ENCODE measurements at regions not wholly inside any gene's neighbourhood (a gene's known extent, or its start where the extent isn't known, plus 50 kb on each side); places are given as distances from the start of the nearest gene placed in this dataset.

DNA sequence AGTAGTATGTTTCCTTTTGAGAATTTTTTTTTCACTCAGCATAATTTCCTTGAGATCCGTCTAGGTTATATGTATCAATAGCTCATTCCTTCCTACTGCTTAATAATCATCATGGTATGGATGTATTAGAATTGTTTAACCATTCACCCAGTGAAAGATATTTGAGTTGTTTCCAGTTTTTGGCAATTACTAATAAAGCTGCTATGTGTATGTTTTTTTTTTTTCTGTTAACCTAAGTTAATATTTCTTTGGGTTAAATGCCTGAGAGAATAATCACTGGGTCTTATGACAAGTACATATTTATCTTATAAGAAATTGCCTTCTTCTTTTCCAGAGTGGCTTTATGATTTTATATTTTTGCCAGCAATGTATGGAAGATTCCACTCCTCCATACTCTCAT lies 96.4 kb upstream of the ST6GAL2 start:
- Histone ChIP-seq H3K4ac (ENCODE audit: low read depth, low read length) (no peak overlapping the region), H3K56ac (ENCODE audit: insufficient read length, low read depth, low read length) (no peak overlapping the region), H3K9me3 (ENCODE audit: control insufficient read depth, low read depth, low read length) (no peaks in the 10 kb centered on the region), H3K18ac (ENCODE audit: insufficient read length, low read depth, low read length) (no peak overlapping the region), H3K4me2 (ENCODE audit: insufficient read depth, insufficient read length, low read length) (no peak overlapping the region), H2BK20ac (ENCODE audit: low read depth, low read length, poor library complexity, severe bottlenecking) (no peak overlapping the region), H3K9ac (ENCODE audit: extremely low read depth, insufficient read length, low read length) (no peak overlapping the region), H2AFZ (ENCODE audit: low read length) (no peak overlapping the region), H3K23me2 (ENCODE audit: insufficient read length, low read depth, low read length, poor library complexity, severe bottlenecking) (no peaks in the 10 kb centered on the region), H4K8ac (replicated peaks; ENCODE audit: insufficient read length, low read depth, low read length) (no peak overlapping the region), H4K20me1 (ENCODE audit: control insufficient read depth, insufficient read depth, insufficient read length) (no peaks in the 10 kb centered on the region), H3K27ac (ENCODE audit: insufficient read length, low read depth, low read length) (no peak overlapping the region), H4K91ac (ENCODE audit: insufficient read length, low read depth, low read length) (no peak overlapping the region), H3K23ac (ENCODE audit: insufficient read length, low read depth, low read length) (no peak overlapping the region), H3K4me1 (ENCODE audit: insufficient read depth, low read length) (no peaks in the 10 kb centered on the region), H2BK5ac (ENCODE audit: insufficient read length, low read length) (no peak overlapping the region), H4K5ac (ENCODE audit: insufficient read length, low read depth, low read length) (no peak overlapping the region), H3K79me2 (ENCODE audit: insufficient read depth, low read length) (no peaks in the 10 kb centered on the region), H2BK120ac (ENCODE audit: low read depth, low read length, poor library complexity, severe bottlenecking) (no peak overlapping the region), H3K79me1 (ENCODE audit: insufficient read depth, low read depth, low read length, poor library complexity, severe bottlenecking) (no peaks in the 10 kb centered on the region), H3K27me3 (ENCODE audit: insufficient read depth, low read length) (no peaks in the 10 kb centered on the region), H2AK5ac (ENCODE audit: insufficient read length, low read length) (no peak overlapping the region), H2BK12ac (ENCODE audit: insufficient read length, low read depth, low read length) (no peak overlapping the region), H3K14ac (ENCODE audit: insufficient read depth, low read length) (no peak overlapping the region), H3T11ph (ENCODE audit: low read length) (no peak overlapping the region), H2BK15ac (ENCODE audit: low read depth, low read length) (no peak overlapping the region)
- Mint-ChIP-seq H3K4me3 (no peak overlapping the region), H3K36me3 (ENCODE audit: insufficient read depth in 1 of 3, low read depth in 3 of 3) (no peaks in the 10 kb centered on the region), H3K9me3 (no peaks in the 10 kb centered on the region), H3K4me1 (no peaks in the 10 kb centered on the region), H3K27me3 (ENCODE audit: low read depth) (no peaks in the 10 kb centered on the region), H3K27ac (no peak overlapping the region)
- TF ChIP-seq CTCF (conservative IDR thresholded peaks at IDR 0.05): no peak
- no peak for DNase-seq
- no CpG with 5 or more reads among the region's 1 CpG for WGBS (ENCODE audit: extremely low coverage, insufficient read length, low lambda C conversion rate)

All from H9 (cell line).